ENCODE measurements at regions not wholly inside any gene's neighbourhood (a gene's known extent, or its start where the extent isn't known, plus 50 kb on each side); places are given as distances from the start of the nearest gene placed in this dataset.

- Histone ChIP-seq H3K4ac (ENCODE audit: low read depth in 1 of 2, low read length in 2 of 2) (no peak overlapping the region), H3K23ac (ENCODE audit: low read length in 2 of 2) (no peak overlapping the region), H3K4me2 (ENCODE audit: low read length, poor library complexity, severe bottlenecking) (no peak overlapping the region), H3K4me3 (ENCODE audit: insufficient read depth in 1 of 2, low read depth in 1 of 2, low read length in 2 of 2) (no peak overlapping the region), H3K4me1 (ENCODE audit: control insufficient read depth, insufficient read depth, low read depth, low read length) (no peaks in the 10 kb centered on the region), H4K91ac (ENCODE audit: low read length) (no peak overlapping the region), H2BK120ac (ENCODE audit: low read depth, low read length) (no peak overlapping the region), H3K9ac (ENCODE audit: low read length) (no peak overlapping the region), H3K14ac (ENCODE audit: low read length in 2 of 2) (no peak overlapping the region), H2BK12ac (ENCODE audit: low read length in 2 of 2) (no peak overlapping the region), H4K8ac (ENCODE audit: low read length) (no peak overlapping the region), H3K27ac (ENCODE audit: low read length, poor library complexity, severe bottlenecking) (no peak overlapping the region), H3K79me1 (replicated peaks; ENCODE audit: low read length, poor library complexity, severe bottlenecking) (no peaks in the 10 kb centered on the region), H2AK5ac (ENCODE audit: low read length, severe bottlenecking) (no peak overlapping the region), H3K18ac (ENCODE audit: low read depth in 1 of 2, low read length in 2 of 2) (no peak overlapping the region), H2BK5ac (ENCODE audit: low read depth, low read length, poor library complexity, severe bottlenecking) (no peak overlapping the region), H3K9me3 (ENCODE audit: control insufficient read depth, low read length) (no peaks in the 10 kb centered on the region), H3K36me3 (ENCODE audit: control insufficient read depth in 1 of 2, insufficient read depth in 2 of 2, low read depth in 1 of 2, low read length in 2 of 2) (no peaks in the 10 kb centered on the region), H2AFZ (ENCODE audit: low read depth, low read length) (no peak overlapping the region), H3K27me3 (ENCODE audit: control insufficient read depth in 1 of 2, insufficient read depth in 1 of 2, low read length in 2 of 2) (no peaks in the 10 kb centered on the region), H2BK15ac (ENCODE audit: low read depth, poor library complexity, severe bottlenecking) (no peak overlapping the region)
- DNase-seq: no peak
- 86% methylated on average over 1 of the region's 3 CpGs for WGBS
Observed at GRCh38 chr1:163427279-163427678, 105.5 kb downstream of the NUF2 start.

DNA sequence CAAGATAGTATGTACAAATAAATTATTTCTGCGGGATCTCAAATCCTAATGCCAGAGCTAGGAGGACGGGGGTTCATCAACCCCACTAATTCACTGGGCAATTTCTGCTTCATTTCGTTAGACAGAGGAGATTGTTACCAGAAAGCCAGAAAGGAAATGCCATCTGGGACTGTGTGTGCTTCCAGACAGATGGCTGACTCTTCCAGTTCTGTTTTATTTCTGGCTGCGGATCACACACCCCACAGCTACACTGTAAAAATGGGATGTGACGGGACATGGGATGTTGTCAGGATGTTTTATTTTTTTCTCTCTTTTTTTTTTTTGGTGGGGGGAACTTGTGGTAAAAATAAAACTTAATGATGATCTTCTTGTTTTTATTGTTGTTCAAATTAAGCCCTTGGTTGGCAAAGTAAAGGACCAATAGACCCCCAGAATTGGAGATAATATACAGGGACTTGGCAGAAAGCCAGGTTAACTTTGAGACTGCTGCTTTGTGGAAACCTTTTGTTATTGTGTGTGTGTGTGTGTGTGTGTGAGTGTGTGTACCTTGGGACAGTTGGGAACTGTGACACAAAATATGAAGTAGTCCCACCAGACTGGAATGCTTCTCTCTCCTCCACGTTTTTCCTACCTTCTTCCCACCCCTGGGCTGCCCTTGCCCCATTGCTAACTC is 114.5 kb downstream of the NUF2 start:
- H3K79me1 ChIP-seq (replicated peaks; ENCODE audit: low read length, poor library complexity, severe bottlenecking): no peaks in the 10 kb centered on the region
- no peak overlapping the region for H3K14ac ChIP-seq (ENCODE audit: low read length in 2 of 2)
- H2AK5ac ChIP-seq (ENCODE audit: low read length, severe bottlenecking): no peak overlapping the region
- no peak overlapping the region for H3K23ac ChIP-seq (ENCODE audit: low read length in 2 of 2)
- no peak overlapping the region for H2BK120ac ChIP-seq (ENCODE audit: low read depth, low read length)
- no peaks in the 10 kb centered on the region for H3K36me3 ChIP-seq (ENCODE audit: control insufficient read depth in 1 of 2, insufficient read depth in 2 of 2, low read depth in 1 of 2, low read length in 2 of 2)
- H2BK15ac ChIP-seq (ENCODE audit: low read depth, poor library complexity, severe bottlenecking): no peak overlapping the region
- DNase-seq: no peak
- no peak overlapping the region for H2AFZ ChIP-seq (ENCODE audit: low read depth, low read length)
- H3K18ac ChIP-seq (ENCODE audit: low read depth in 1 of 2, low read length in 2 of 2): no peak overlapping the region
- H2BK5ac ChIP-seq (ENCODE audit: low read depth, low read length, poor library complexity, severe bottlenecking): no peak overlapping the region
- WGBS: 48% methylated on average over 4 of the region's 6 CpGs
- no peak overlapping the region for H3K4me2 ChIP-seq (ENCODE audit: low read length, poor library complexity, severe bottlenecking)
- H3K4me1 ChIP-seq (ENCODE audit: control insufficient read depth, insufficient read depth, low read depth, low read length): no peaks in the 10 kb centered on the region
- H3K4ac ChIP-seq (ENCODE audit: low read depth in 1 of 2, low read length in 2 of 2): no peak overlapping the region
- H4K91ac ChIP-seq (ENCODE audit: low read length): no peak overlapping the region
- no peak overlapping the region for H2BK12ac ChIP-seq (ENCODE audit: low read length in 2 of 2)
- no peak overlapping the region for H3K27ac ChIP-seq (ENCODE audit: low read length, poor library complexity, severe bottlenecking)
- H3K9me3 ChIP-seq (ENCODE audit: control insufficient read depth, low read length): no peaks in the 10 kb centered on the region
- H3K9ac ChIP-seq (ENCODE audit: low read length): no peak overlapping the region
- no peak overlapping the region for H4K8ac ChIP-seq (ENCODE audit: low read length)
- no peak overlapping the region for H3K4me3 ChIP-seq (ENCODE audit: insufficient read depth in 1 of 2, low read depth in 1 of 2, low read length in 2 of 2)
- peaks cover 0 to 11% of the 10 kb centered on the region in 2 experiments for H3K27me3 ChIP-seq (ENCODE audit: control insufficient read depth in 1 of 2, insufficient read depth in 1 of 2, low read length in 2 of 2)

DNA sequence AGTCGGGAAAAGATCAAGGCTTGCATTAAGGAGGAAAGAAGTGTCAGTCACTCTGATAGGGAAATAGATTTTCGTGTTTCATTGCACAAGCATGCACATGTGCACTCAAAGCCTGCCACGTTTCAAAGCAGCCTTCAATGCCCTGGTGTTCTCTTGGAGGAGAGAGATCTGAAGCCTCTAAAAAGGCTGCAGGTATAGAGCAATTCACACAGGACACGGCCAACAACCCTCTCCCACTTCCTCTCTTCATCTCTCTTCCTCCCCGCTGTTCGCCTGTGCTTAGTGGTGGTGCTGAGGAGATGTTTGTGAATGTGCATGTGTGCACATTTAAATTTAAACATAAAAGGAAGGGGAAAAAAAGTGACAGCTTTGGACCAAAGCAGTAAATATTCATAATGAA is 117.7 kb downstream of the NUF2 start:
- WGBS: 70% methylated on average over 3 of the region's 6 CpGs

GRCh38 chr1:163440090-163440489 is 118.3 kb downstream of the NUF2 start:
- no peak overlapping the region for H3K4me3 ChIP-seq (ENCODE audit: insufficient read depth in 1 of 2, low read depth in 1 of 2, low read length in 2 of 2)
- DNase-seq: no peak
- no peak overlapping the region for H2AFZ ChIP-seq (ENCODE audit: low read depth, low read length)
- 78% methylated on average over 4 of the region's 4 CpGs for WGBS
- H3K27me3 ChIP-seq (ENCODE audit: control insufficient read depth in 1 of 2, insufficient read depth in 1 of 2, low read length in 2 of 2): peaks cover 0 to 11% of the 10 kb centered on the region in 2 experiments
- H3K4ac ChIP-seq (ENCODE audit: low read depth in 1 of 2, low read length in 2 of 2): no peak overlapping the region
- no peak overlapping the region for H2BK15ac ChIP-seq (ENCODE audit: low read depth, poor library complexity, severe bottlenecking)
- H3K9me3 ChIP-seq (ENCODE audit: control insufficient read depth, low read length): no peaks in the 10 kb centered on the region
- H3K4me2 ChIP-seq (ENCODE audit: low read length, poor library complexity, severe bottlenecking): no peak overlapping the region
- no peaks in the 10 kb centered on the region for H3K79me1 ChIP-seq (replicated peaks; ENCODE audit: low read length, poor library complexity, severe bottlenecking)
- H3K27ac ChIP-seq (ENCODE audit: low read length, poor library complexity, severe bottlenecking): no peak overlapping the region
- H3K18ac ChIP-seq (ENCODE audit: low read depth in 1 of 2, low read length in 2 of 2): no peak overlapping the region
- no peak overlapping the region for H3K23ac ChIP-seq (ENCODE audit: low read length in 2 of 2)
- H3K4me1 ChIP-seq (ENCODE audit: control insufficient read depth, insufficient read depth, low read depth, low read length): no peaks in the 10 kb centered on the region
- H3K36me3 ChIP-seq (ENCODE audit: control insufficient read depth in 1 of 2, insufficient read depth in 2 of 2, low read depth in 1 of 2, low read length in 2 of 2): no peaks in the 10 kb centered on the region
- no peak overlapping the region for H4K91ac ChIP-seq (ENCODE audit: low read length)
- H2BK120ac ChIP-seq (ENCODE audit: low read depth, low read length): no peak overlapping the region
- H2BK5ac ChIP-seq (ENCODE audit: low read depth, low read length, poor library complexity, severe bottlenecking): no peak overlapping the region
- no peak overlapping the region for H4K8ac ChIP-seq (ENCODE audit: low read length)
- H2BK12ac ChIP-seq (ENCODE audit: low read length in 2 of 2): no peak overlapping the region
- no peak overlapping the region for H2AK5ac ChIP-seq (ENCODE audit: low read length, severe bottlenecking)
- H3K14ac ChIP-seq (ENCODE audit: low read length in 2 of 2): no peak overlapping the region
- H3K9ac ChIP-seq (ENCODE audit: low read length): no peak overlapping the region

More for the DNA sequence above, 117.7 kb downstream of the NUF2 start:
- no peak overlapping the region for H2AFZ ChIP-seq (ENCODE audit: low read depth, low read length)
- H3K23ac ChIP-seq (ENCODE audit: low read length in 2 of 2): no peak overlapping the region
- H3K36me3 ChIP-seq (ENCODE audit: control insufficient read depth in 1 of 2, insufficient read depth in 2 of 2, low read depth in 1 of 2, low read length in 2 of 2): no peaks in the 10 kb centered on the region
- no peak overlapping the region for H3K27ac ChIP-seq (ENCODE audit: low read length, poor library complexity, severe bottlenecking)
- peaks cover 0 to 11% of the 10 kb centered on the region in 2 experiments for H3K27me3 ChIP-seq (ENCODE audit: control insufficient read depth in 1 of 2, insufficient read depth in 1 of 2, low read length in 2 of 2)
- H3K4me2 ChIP-seq (ENCODE audit: low read length, poor library complexity, severe bottlenecking): no peak overlapping the region
- H3K79me1 ChIP-seq (replicated peaks; ENCODE audit: low read length, poor library complexity, severe bottlenecking): no peaks in the 10 kb centered on the region
- no peak overlapping the region for H2AK5ac ChIP-seq (ENCODE audit: low read length, severe bottlenecking)
- no peaks in the 10 kb centered on the region for H3K4me1 ChIP-seq (ENCODE audit: control insufficient read depth, insufficient read depth, low read depth, low read length)
- no peak overlapping the region for H4K91ac ChIP-seq (ENCODE audit: low read length)
- H3K9ac ChIP-seq (ENCODE audit: low read length): no peak overlapping the region
- no peaks in the 10 kb centered on the region for H3K9me3 ChIP-seq (ENCODE audit: control insufficient read depth, low read length)
- H3K4ac ChIP-seq (ENCODE audit: low read depth in 1 of 2, low read length in 2 of 2): no peak overlapping the region
- H2BK5ac ChIP-seq (ENCODE audit: low read depth, low read length, poor library complexity, severe bottlenecking): no peak overlapping the region
- no peak overlapping the region for H2BK120ac ChIP-seq (ENCODE audit: low read depth, low read length)
- no peak overlapping the region for H3K4me3 ChIP-seq (ENCODE audit: insufficient read depth in 1 of 2, low read depth in 1 of 2, low read length in 2 of 2)
- H2BK15ac ChIP-seq (ENCODE audit: low read depth, poor library complexity, severe bottlenecking): no peak overlapping the region
- H3K18ac ChIP-seq (ENCODE audit: low read depth in 1 of 2, low read length in 2 of 2): no peak overlapping the region
- DNase-seq: no peak
- no peak overlapping the region for H2BK12ac ChIP-seq (ENCODE audit: low read length in 2 of 2)
- no peak overlapping the region for H3K14ac ChIP-seq (ENCODE audit: low read length in 2 of 2)
- H4K8ac ChIP-seq (ENCODE audit: low read length): no peak overlapping the region

Measured in mesenchymal stem cell (in vitro differentiated cells and primary cell).